Peyer's patch (tissue), 4 donors: ENCODE measurements at regions not wholly inside any gene's neighbourhood (a gene's known extent, or its start where the extent isn't known, plus 50 kb on each side); places are given as distances from the start of the nearest gene placed in this dataset.
A peak's percentile ranks its signal among the peaks of the same experiment; 100 is the strongest.

ENCODE experiments used
- POLR2A ChIP-seq, 2 donors: fragments of 450-650 bp; IDR thresholded peaks; one replicate each; pipeline ENCODE4 v1.5.1; 2017; ENCODE audit warnings: antibody characterized with exemption in 2 of 2, mild to moderate bottlenecking in 2 of 2, moderate library complexity in 2 of 2
- TF ChIP-seq, protein P1 (sequence below), 6 experiments: fragments of 450-650 bp in 4 of 6; fragments of 200-600 bp in 2 of 6; sonication (generic) in 1 of 6; IDR thresholded peaks; one replicate each; pipeline ENCODE4 v1.5.1; 2017 to 2019; ENCODE audit warnings: antibody characterized with exemption in 6 of 6, mild to moderate bottlenecking in 3 of 6, moderate library complexity in 1 of 6

DNA sequence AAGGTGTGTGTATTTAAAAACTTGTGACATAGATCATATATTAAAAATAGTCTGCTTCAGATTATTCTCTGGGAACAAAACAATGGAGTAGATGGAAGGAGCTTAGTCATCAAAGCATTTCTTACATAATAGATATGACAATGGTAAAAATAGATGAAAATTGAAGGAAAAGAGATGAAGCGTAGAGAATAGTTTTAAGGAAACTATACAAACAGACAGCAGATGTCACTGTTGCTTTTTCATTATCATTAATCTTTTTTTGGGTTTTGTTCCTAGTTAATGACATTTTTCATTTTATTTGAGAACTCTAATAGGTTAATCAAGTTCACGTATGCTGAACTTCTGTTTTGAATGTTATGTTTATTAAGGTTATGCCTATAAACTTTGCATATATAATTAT is 149.2 kb upstream of the FBXO33 start:
- TF ChIP-seq, protein P1, sequence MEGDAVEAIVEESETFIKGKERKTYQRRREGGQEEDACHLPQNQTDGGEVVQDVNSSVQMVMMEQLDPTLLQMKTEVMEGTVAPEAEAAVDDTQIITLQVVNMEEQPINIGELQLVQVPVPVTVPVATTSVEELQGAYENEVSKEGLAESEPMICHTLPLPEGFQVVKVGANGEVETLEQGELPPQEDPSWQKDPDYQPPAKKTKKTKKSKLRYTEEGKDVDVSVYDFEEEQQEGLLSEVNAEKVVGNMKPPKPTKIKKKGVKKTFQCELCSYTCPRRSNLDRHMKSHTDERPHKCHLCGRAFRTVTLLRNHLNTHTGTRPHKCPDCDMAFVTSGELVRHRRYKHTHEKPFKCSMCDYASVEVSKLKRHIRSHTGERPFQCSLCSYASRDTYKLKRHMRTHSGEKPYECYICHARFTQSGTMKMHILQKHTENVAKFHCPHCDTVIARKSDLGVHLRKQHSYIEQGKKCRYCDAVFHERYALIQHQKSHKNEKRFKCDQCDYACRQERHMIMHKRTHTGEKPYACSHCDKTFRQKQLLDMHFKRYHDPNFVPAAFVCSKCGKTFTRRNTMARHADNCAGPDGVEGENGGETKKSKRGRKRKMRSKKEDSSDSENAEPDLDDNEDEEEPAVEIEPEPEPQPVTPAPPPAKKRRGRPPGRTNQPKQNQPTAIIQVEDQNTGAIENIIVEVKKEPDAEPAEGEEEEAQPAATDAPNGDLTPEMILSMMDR (IDR thresholded peaks at IDR 0.05): peak in 1 of 6 experiments; percentile 4
- no peak for TF ChIP-seq POLR2A (IDR thresholded peaks at IDR 0.05)
